ENCODE measurements at regions not wholly inside any gene's neighbourhood (a gene's known extent, or its start where the extent isn't known, plus 50 kb on each side); places are given as distances from the start of the nearest gene placed in this dataset.

GRCh38 chr15:31792611-31793199 is 237.6 kb upstream of the CHRNA7 start (continued):
- no peak for TF ChIP-seq USF2 (IDR thresholded peaks at IDR 0.05; ENCODE audit: low read depth, low read length)
- no peak for TF ChIP-seq USF2 (CRISPR knock-in tag; IDR thresholded peaks at IDR 0.05; ENCODE audit: borderline replicate concordance)
- TF ChIP-seq ZUFSP (CRISPR knock-in tag; IDR thresholded peaks at IDR 0.05; ENCODE audit: borderline replicate concordance), result no peak
- TF ChIP-seq GABPA (IDR thresholded peaks at IDR 0.05; ENCODE audit: low read depth, low read length), result no peak
- no peak for TF ChIP-seq GABPA (CRISPR knock-in tag; IDR thresholded peaks at IDR 0.05; ENCODE audit: low read depth)

- CTCF ChIA-PET (ENCODE audit: low intra/inter-chr PET ratio, low total read pairs), result no interaction called here
- no peaks in the 10 kb centered on the region for H4K20me1 ChIP-seq (ENCODE audit: insufficient read depth, low read length)
- intact Hi-C loops (cut with micrococcal nuclease; ENCODE audit: unreplicated experiment) (no loop called here), in situ Hi-C loops (cut with HindIII; ENCODE audit: extremely low pct_ligation_motif_present, low pct_unique_long_range_greater_than_20kb) (no loop called here)
- no peaks in the 10 kb centered on the region for H3K4me1 ChIP-seq (ENCODE audit: insufficient read depth, low read length)
- BruUV-seq (replicated peaks), result no TSS peak
- DNase-seq (ENCODE audit: low spot score) (no peak), FAIRE-seq (no peak), ATAC-seq (no peak)
- H3K27me3 ChIP-seq (ENCODE audit: control insufficient read depth in 1 of 2, insufficient read depth in 2 of 2, low read length in 2 of 2), result no peaks in the 10 kb centered on the region; a peak in 1 of 5 replicates
- H3K27ac ChIP-seq (ENCODE audit: extremely low read length, insufficient read depth, low read length), result no peak overlapping the region
- no peak overlapping the region for H3K4me3 ChIP-seq (replicated peaks in 1 of 3; ENCODE audit: insufficient read depth in 1 of 3, low read depth in 2 of 3, low read length in 3 of 3)
- POLR2A ChIA-PET, result no interaction called here
- no peaks in the 10 kb centered on the region for H3K36me3 ChIP-seq (replicated peaks in 1 of 2; ENCODE audit: control insufficient read depth in 1 of 2, insufficient read depth in 2 of 2, low read length in 2 of 2)
- no peak overlapping the region for H3K4me2 ChIP-seq (ENCODE audit: low read depth, low read length)
- H3K79me2 ChIP-seq (ENCODE audit: insufficient read depth, low read length), result no peaks in the 10 kb centered on the region
- TF ChIP-seq MLX (CRISPR knock-in tag; IDR thresholded peaks at IDR 0.05), result no peak
- TF ChIP-seq ZNF879 (CRISPR knock-in tag; IDR thresholded peaks at IDR 0.05), result no peak
- no peaks in the 10 kb centered on the region for H3K9me3 ChIP-seq (ENCODE audit: low read length)
- H3K9ac ChIP-seq (ENCODE audit: insufficient read depth, low read depth, low read length), result no peak overlapping the region
- no peak overlapping the region for H2AFZ ChIP-seq (ENCODE audit: low read length)
- no CpG with 5 or more reads among the region's 1 CpG for whole genome bisulfite sequencing (ENCODE audit: low lambda C conversion rate)
Measured at GRCh38 chr15:31799319-31799714, 231.0 kb upstream of the CHRNA7 start.

All from HepG2 (cell line).